Right lobe of liver (tissue), 4 donors: ENCODE measurements at regions not wholly inside any gene's neighbourhood (a gene's known extent, or its start where the extent isn't known, plus 50 kb on each side); places are given as distances from the start of the nearest gene placed in this dataset.

ENCODE experiments used
- POLR2A ChIP-seq: fragments of 450-650 bp; IDR thresholded peaks from one replicate; pipeline ENCODE4 v1.6.1; 2017; ENCODE audit warnings: antibody characterized with exemption, mild to moderate bottlenecking
- TF ChIP-seq, protein P1 (sequence below), 4 donors: fragments of 200-600 bp in 3 of 4; fragments of 450-650 bp in 1 of 4; IDR thresholded peaks; one replicate each; pipeline versions ENCODE4 v1.5.1 to v1.8.0; 2016 to 2022; ENCODE audit warnings: antibody characterized with exemption in 4 of 4, mild to moderate bottlenecking in 2 of 4
- donor health status: DM: no; HTN: no; CAD: no.
- donor health status: DM: no; HTN: no; CAD: no.
- donor health status: DM: no; HTN: yes; CAD: no.

DNA sequence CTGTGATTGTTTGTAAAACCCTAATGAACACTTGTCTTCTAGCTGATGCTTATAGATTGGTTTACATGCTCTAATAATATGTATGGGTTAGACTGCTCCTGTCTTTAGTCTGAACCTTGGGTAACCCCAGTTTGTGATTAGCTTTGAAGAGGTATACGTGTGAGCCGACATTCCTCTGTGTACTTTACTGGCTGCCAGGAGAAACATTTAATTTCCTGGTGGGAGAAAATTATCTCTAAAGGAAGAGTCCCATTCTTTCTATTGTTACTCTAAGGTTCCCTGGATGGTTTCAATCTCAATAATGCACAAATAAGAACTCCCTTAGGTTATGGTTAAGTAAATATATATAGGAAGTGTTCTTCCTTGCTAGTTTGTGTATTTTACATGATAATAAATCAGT lies 143.6 kb upstream of the ZSWIM2 start:
- TF ChIP-seq, protein P1, sequence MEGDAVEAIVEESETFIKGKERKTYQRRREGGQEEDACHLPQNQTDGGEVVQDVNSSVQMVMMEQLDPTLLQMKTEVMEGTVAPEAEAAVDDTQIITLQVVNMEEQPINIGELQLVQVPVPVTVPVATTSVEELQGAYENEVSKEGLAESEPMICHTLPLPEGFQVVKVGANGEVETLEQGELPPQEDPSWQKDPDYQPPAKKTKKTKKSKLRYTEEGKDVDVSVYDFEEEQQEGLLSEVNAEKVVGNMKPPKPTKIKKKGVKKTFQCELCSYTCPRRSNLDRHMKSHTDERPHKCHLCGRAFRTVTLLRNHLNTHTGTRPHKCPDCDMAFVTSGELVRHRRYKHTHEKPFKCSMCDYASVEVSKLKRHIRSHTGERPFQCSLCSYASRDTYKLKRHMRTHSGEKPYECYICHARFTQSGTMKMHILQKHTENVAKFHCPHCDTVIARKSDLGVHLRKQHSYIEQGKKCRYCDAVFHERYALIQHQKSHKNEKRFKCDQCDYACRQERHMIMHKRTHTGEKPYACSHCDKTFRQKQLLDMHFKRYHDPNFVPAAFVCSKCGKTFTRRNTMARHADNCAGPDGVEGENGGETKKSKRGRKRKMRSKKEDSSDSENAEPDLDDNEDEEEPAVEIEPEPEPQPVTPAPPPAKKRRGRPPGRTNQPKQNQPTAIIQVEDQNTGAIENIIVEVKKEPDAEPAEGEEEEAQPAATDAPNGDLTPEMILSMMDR (IDR thresholded peaks at IDR 0.05) = no peak
- TF ChIP-seq POLR2A = no peak
